CD4-positive, alpha-beta T cell treated with Interleukin-12 subunit alpha and Interleukin-12 subunit beta, for 1 hour (primary cell): ENCODE measurements at regions not wholly inside any gene's neighbourhood (a gene's known extent, or its start where the extent isn't known, plus 50 kb on each side); places are given as distances from the start of the nearest gene placed in this dataset.
"Not testable (repeated sequence)": the region's sequence is repeated elsewhere in the genome, so short reads cannot be mapped to it uniquely, and the experiment has no call there.

Experiments used
- DNase-seq: peaks from one replicate; pipeline ENCODE4 v3.0.0-alpha.2; 2020

GRCh38 chr14:85333313-85333712, 196.6 kb upstream of the FLRT2 start:
- DNase-seq, result no peak

- no peak for DNase-seq
Observed at GRCh38 chr14:85333841-85334240, 196.1 kb upstream of the FLRT2 start.

- DNase-seq, result no peak
Observed at GRCh38 chr14:85334316-85334715, 195.6 kb upstream of the FLRT2 start.

DNA sequence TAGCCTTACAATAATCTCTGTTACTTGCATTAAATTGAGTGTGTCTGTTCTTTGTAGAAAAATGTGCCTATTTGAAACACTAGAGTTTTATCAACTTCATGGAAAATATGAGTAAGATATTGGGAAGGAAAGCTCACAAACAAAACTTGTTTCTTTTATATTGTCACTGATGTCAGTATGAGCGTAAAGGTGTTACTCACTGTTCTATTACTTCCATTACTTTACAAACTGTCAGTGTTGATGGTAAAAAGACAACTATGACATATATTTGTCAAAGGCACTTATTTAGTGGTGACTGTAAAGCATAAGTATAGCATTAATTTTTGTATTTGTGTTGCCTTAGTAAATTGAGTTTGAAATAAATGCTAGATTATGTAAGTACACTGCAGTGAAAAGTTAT, 193.7 kb upstream of the FLRT2 start:
- DNase-seq, result no peak

GRCh38 chr14:85336817-85337216, 193.1 kb upstream of the FLRT2 start:
- DNase-seq, result no peak

DNA sequence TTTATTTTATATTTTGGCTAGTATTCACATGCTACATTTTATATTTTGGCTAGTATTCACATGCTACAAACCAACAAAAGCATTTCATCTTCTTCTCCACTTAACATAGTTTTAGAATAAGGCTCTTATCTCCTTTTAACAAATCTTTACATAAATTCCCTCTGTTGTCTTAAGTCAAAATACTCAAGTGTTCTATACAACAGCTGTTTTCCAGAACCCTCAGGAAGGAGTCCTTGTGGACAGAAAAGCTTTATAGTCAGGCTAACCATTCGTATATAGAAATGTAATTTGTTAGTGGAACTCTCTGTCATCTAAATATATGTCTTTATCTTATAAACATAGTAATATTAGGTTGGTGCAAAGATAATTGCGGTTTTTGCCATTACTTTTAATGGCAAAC, 191.0 kb upstream of the FLRT2 start:
- DNase-seq, result no peak

- DNase-seq, result no peak
Observed at GRCh38 chr14:85342858-85343607, 186.9 kb upstream of the FLRT2 start.

DNA sequence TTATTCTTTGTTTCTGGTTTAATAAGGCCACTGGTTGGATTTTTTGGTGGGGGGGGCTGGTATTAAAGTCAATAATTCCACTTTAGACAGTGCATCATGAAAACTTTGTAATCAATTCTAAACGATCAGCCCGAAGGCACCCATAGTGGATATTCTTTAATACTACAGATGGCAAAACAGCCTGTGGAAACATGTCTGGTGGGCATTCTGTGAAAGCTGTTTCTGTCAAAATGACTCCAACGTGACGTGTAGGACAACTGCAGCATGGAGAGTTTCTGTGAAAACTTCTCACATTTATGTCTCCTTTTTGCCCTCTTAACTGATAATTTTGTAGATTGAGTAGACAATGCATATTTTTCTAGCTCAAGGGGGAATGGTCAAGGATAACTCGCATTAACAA, 185.8 kb upstream of the FLRT2 start:
- no peak for DNase-seq

DNA sequence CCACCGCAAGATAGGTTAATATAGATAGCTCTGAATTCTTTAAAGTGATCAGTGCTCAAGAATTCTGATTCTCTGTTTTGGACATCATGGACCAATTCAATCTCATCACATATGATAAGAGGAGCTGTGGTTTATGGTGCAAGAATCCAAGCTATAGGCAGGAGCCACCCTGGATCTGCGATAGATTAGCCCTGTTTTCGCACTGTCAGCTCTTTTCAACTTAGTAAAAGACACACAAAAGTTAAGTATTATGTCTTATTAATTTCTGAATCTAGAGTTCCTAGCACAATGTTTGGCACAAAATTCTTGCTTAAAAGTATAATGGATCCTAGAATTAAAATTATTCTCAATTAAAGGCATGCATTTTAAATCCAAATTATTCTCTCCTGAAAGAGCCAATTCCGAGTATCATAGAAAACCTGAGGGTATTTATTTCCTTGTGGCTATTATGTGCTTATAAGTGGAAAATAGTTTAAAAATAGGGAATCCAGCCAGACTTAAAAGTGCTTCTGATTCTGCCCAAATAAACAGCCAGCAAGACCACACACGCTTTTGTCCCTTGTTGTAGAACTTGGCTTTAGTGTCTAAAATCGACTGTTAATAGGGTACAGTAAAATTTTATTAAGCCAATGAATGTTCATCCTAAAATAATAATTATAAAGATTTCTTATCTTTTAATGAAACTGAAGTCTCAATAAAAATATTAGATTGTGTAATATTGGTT, 184.9 kb upstream of the FLRT2 start:
- DNase-seq, result no peak

DNA sequence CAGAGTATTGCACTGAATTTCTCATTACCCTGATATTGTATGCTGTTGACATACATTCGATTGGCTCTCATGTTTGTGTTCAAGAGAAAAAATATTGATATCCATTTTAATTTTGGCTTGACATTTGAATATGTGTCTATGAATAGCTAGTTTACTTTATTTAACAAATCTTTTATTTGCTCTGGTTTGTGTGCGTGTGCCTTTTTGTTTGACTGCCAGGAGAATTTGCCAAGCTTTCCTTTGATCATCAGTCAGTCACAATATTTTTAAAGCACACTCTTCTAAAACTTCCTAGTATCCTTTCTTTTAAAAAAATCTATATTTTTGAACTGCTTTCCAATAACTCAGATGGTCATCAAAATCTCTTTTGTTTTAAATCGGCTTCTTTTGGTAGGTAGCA, 179.3 kb upstream of the FLRT2 start:
- DNase-seq, result no peak

DNA sequence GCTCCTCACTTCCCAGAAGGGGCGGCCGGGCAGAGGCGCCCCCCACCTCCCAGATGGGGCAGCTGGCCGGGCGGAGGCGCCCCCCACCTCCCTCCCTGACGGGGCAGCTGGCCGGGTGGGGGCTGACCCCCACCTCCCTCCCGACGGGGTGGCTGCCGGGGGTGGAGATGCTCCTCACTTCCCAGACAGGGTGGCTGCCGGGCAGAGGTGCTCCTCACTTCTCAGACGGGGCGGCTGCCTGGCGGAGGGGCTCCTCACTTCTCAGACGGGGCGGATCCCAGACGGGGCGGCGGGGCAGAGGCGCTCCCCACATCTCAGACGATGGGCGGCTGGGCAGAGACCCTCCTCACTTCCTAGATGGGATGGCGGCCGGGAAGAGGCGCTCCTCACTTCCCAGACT, 177.4 kb upstream of the FLRT2 start:
- not testable (repeated sequence) for DNase-seq

DNA sequence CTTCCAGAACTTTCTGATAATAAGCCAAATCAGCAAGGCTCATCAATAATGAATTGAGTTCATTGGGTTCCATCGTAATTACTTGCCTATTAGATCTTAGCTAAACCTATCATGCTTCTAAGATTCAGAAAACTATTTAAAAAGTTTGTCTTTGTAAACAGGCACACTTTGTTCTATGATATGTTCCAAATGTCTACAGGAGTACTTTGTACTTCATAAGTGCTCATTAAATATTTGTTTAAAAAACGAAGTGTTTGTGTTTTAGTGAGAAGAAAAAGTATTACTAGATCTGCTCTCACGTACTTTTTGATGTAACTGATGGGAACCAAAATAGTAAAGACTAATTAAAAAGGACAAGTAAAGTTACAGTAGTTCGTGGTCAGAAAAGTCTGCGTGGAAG, 172.8 kb upstream of the FLRT2 start:
- no peak for DNase-seq

DNA sequence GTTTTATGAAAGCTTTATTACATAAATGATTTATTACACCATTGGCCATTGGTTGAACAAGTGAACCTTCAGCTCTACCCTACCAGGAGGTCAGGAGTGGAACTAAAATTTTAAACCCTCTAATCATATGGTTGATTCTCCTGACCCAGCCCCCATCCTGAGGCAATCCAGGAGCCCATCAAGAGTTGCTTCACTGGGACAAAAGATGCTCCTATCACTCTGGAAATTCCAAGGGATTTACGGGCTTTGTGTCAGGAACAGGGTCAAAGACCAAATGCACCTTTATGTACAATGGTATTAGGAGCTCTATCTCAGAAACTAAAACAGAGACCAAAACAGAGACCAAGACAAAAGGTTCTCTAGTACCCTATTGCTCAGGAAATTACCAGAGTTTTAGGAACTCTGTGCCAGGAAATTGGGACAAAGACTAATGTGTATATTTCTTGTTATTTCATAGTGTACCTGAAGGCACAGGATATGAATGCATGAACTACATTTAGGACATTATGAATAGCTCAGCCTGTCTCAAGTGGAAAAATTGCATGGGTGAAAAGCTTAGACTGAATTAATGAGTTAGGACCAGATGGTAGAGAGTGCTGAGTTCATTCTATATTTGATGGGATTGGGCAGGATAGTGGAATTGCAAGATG, 171.7 kb upstream of the FLRT2 start:
- DNase-seq, result no peak

DNA sequence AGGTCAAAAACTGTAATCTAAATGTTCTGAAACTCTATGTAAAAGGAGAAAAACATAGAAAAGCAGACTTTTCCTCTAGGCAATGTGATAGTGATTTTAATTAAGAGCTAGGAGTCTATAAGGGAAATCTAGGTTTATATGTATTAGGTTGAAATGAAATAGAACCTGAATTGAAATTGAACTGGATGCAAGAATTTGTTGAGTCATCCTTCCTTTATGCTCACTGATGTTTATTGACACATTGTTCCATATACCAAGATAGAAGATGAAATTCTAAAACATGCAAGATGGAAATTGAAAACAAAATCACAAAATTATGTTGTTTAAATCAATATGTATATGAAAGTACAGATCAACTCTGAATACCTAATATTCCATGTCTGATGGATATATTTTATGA, 170.4 kb upstream of the FLRT2 start:
- no peak for DNase-seq

DNA sequence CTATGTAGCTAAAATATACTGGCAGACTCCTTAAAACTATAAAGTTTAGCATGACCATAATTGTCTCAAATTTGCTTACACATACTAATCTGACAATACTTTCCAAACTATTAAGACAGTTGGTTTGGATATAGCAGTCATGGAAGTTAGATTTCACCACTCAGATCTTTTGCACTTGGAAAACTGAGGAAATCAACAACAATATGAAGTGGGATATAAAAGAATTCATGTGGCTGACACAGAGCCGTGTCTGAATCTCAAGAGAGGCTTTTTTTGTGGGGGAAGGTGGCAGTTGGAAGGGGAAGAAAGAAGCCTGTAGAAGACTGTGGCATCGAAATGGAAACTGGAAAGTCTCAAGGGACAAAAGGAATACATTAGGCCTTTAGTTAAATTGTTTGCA, 166.6 kb upstream of the FLRT2 start:
- no peak for DNase-seq

- no peak for DNase-seq
Observed at GRCh38 chr14:85366226-85366625, 163.7 kb upstream of the FLRT2 start.

- DNase-seq, result no peak
Observed at GRCh38 chr14:85380881-85381280, 149.1 kb upstream of the FLRT2 start.

GRCh38 chr14:85382341-85382740, 147.6 kb upstream of the FLRT2 start:
- no peak for DNase-seq

- DNase-seq, result no peak
Observed at GRCh38 chr14:85387181-85387580, 142.8 kb upstream of the FLRT2 start.

GRCh38 chr14:85390236-85390635, 139.7 kb upstream of the FLRT2 start:
- no peak for DNase-seq

GRCh38 chr14:85391455-85391854, 138.5 kb upstream of the FLRT2 start:
- DNase-seq, result no peak

- no peak for DNase-seq
Observed at GRCh38 chr14:85391892-85392291, 138.1 kb upstream of the FLRT2 start.

GRCh38 chr14:85399186-85399585, 130.8 kb upstream of the FLRT2 start:
- DNase-seq, result no peak

- no peak for DNase-seq
Observed at GRCh38 chr14:85400678-85401077, 129.3 kb upstream of the FLRT2 start.
